Iris pigment epithelial cell (primary cell): ENCODE measurements at regions not wholly inside any gene's neighbourhood (a gene's known extent, or its start where the extent isn't known, plus 50 kb on each side); places are given as distances from the start of the nearest gene placed in this dataset.
"Not testable (repeated sequence)": the region's sequence is repeated elsewhere in the genome, so short reads cannot be mapped to it uniquely, and the experiment has no call there.

Source experiments
- DNase-seq: peaks from one replicate; pipeline ENCODE4 v3.0.0-alpha.2; 2011; ENCODE audit warnings: low read depth

DNA sequence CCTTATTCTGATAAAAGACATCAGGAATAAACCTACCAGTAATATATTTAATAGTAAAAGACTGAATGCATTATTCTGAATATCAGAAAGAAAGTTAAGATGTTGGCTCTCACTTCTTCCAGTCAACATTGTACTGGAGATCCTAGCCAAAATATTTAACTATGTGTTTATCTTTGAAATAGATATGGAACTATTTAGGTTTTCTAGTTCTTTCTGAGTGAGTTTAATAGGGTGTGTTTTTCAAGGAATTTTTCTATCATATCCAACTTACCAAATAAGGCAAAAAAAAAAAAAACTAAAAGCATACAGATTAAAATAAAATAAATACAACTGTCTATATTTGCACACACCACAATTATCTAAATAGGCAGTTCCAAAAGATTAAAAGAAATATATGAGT lies 478.9 kb upstream of the LMO3 start:
- no peak for DNase-seq

DNA sequence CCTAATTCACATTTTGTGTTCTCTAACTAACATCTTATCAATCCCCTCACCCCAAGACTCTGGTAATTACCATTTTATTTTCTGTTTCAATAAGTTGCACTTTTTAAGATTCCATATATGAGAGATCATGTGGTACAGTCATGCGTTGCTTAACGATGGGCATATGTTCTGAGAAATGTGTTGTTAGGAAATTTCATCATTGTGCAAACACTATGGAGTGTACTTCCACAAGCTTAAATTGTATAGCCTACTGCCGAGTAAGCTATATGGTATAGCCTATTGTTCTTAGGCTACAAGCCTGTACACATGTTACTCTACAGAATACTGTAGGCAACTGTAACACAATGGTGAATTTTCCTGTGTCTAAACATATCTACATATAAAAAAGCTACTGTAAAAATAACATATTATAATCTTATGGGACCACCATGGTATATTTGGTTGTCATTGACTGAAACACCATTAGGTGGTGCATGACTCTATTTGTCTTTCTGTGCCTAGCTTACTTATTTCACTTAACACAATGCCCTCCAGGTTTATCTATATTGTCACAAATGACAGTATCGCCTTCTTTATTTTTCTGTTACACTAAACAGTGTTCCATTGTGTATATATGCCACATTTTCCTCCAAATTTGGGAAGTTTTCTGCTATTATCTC lies 473.4 kb upstream of the LMO3 start:
- no peak for DNase-seq

DNA sequence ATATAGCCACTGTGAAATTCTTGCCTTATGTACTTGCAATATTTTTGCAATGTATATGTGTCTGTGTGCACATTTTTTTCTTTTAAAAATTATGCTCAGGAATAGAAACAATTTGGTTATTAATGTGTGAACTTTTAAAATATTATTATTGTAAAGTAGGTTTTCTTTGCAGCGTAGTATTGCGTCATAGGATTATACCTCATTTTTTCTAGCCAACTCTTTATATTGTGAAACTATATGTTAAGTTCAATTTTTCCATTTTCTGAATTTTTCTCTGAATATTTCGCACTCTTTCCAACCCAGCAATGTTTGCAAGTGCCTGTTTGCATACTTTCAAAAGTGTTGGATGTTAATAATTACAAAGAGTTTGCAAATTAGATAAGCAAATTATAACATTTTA lies 471.6 kb upstream of the LMO3 start:
- no peak for DNase-seq

DNA sequence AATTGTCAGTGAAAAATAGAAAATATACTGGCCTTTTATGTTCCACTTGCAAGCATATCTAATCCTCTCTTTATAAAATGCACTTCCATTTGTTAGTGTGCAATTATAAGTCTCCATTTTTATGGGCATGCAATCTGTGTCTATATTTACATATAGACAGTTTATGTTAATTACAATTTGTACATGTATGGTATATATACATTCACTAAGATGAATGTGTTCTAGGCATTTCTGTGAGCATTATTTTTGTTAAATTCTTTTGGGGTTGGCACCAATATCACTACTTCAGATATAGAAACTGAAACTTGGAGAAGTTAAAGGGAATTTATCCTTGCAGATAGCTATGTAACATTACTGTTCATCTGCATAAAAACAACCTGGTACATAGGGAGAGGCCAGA lies 470.8 kb upstream of the LMO3 start:
- no peak for DNase-seq

DNA sequence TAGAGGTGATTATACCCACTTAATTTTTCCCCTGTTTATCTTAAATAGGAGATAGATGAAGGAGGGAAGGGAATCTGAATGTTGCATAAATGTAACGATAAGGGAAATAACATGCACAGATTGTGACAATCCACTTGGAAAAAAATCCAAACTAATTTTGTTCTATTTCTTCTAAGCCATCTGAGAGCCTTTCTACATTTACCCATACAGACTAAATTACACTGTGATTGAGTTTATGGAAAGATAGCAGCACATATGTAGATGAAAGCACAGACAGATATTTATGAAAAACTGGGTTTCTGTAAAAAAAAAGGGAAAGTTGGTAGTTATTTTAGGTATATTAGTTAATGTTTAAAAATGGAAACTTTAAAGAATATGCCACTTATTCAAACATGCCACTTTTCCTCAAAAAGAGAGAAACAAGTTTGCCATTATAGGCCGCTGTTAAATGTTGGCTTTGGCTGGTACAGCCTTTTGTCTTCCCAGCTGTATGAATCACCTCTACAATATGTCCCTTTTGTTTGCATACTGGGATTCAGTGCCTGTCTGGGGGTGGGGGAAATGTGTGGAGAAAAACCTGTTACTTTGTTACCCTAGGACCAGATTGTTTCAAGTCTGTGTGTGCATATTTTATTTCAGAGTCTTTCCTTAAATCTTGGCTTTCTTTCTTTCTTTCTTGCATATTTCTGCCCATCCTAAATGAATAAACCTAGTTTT lies 470.2 kb upstream of the LMO3 start:
- no peak for DNase-seq

DNA sequence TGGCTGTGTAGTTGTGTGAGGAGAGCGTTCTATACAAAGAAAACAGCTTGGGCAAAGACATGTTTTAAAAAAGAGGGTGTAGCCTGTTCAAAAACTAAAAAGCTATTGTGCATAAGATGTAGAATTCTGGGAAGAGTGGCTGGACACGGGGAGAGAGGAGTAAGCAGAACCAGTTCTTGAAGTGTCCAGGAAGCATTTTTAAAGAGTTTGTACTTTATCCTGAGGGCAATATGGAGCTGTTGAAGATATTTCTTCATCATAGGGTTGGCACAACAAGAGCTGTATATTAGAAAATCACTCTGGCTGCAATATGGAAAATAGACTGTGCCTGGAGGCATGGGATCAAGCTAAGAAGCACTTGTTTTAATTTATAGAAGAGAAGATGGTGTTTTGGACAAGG lies 458.9 kb upstream of the LMO3 start:
- DNase-seq, result no peak

DNA sequence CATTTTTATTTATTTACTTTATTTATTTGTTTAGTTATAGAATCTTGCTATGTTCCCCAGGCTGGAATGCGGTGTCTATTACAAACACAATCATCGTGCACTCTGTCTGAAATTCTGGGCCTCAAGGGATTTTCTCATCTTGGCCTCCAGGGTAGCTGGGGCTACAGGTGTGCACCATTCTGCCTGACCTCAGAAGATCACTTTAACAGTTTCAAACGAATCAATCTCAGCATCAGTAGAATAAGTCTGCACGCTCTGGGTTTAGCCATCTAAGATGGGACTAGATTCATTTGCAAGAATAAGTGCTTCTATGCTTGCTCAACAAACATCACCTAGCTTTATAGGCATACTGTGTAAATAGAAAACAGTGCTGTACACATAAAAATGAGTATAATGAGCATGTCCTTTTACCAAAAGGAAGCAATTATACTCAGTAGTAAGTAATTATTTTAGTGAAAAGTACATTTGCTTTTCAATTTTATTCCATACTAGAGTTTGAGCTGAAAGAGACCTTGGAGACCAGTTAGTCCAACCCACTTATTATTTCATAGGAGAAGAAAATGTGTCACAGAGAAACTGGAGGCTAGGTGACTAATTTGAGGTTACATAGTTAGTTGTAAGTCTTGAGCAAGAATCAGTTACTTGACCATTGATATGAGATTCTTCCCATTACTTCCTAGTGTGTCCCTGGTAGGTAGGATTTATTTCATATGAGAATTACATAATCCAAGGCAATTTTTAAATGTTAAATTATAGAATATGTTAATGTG lies 456.5 kb upstream of the LMO3 start:
- DNase-seq, result no peak

DNA sequence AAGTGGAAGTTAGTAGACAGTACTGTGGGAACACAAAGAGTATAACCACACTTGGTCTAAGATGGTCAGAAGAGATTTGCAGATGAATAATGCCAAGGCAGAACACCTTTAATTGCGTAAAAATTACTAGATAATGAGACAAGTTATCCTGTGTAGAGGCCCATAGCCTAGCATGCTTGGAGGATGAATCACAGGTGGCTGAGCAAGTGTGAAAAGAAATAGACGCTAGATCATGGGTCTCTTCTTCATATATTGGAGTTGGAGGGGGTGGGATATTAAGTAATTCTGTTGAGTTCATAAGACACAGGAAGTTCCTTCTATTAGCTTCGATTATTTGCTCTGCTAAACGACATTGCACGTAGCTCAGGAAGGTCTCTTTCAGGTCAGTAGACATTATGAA lies 454.3 kb upstream of the LMO3 start:
- no peak for DNase-seq

DNA sequence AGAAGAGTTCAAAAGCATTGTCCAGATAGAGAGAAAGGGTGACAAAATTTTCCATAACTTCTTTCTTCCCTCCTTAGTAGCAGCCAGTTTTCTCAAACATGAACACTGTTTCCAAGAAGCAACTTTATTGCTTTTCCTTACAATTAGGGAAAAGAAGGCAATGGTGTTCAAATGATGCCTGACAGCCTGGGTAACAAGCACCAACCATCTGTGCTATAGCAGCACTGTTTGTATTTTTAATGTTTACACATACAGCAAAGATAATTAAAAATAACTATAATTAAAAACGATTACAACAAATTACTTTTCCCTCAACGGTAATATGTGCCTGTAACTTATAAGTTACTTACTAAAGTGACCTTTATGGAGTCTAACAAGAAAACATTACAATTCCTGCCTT lies 450.6 kb upstream of the LMO3 start:
- DNase-seq, result no peak

DNA sequence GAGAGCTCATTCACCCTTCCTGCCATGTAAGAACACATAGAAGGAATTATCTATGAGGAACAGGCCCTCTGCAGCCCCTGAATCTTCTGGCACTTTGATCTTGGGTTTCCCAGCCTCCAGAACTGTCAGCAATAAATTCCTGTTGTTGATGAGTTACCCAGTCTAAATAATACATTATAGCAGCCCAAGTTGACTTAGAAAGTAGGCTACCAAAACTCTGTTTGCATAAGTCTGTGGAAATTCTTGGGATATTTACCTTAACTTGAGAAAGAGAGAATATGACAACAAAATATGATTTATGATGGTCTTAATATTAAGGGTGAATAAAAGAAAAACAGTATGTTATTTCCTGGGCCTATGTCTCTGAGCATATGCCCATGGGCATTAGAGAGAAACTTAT lies 433.0 kb upstream of the LMO3 start:
- DNase-seq, result no peak

DNA sequence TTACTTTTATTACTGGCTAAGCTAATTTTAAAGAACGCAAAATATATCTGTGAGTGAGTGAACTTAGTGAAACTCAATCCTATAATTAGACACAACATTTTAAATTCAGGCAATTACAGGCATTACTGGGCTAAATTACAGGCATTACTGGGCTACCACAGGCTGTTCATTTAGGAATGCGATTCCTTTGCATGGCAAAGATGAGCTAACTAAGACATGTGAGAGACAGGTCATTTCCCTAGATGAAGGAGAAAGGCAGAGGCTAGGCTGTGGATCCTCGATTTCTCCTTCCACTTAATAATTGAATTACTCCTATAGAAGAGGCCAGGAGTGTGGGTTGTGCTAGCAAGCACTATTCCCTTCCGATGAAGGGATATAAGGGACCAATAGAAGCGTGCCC lies 429.4 kb upstream of the LMO3 start:
- DNase-seq, result no peak

DNA sequence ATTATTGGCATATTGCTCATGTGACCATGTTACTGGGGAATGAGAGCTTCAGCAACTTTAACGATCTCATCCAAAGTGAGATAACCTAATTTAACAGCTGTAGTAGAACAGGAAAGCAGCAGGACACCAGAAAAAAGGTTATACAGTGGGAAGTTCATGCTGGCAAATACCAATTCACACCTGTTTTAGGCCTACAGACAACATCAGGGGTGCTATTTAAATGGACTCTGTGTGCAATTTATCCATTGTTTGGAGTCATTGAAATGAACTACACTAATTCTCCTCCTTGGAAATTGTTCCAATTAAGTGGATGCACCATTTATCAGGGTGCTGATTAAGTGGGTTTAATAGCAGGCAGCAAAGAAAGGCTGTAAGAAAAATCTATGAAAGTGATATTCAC lies 424.4 kb upstream of the LMO3 start:
- DNase-seq, result no peak

DNA sequence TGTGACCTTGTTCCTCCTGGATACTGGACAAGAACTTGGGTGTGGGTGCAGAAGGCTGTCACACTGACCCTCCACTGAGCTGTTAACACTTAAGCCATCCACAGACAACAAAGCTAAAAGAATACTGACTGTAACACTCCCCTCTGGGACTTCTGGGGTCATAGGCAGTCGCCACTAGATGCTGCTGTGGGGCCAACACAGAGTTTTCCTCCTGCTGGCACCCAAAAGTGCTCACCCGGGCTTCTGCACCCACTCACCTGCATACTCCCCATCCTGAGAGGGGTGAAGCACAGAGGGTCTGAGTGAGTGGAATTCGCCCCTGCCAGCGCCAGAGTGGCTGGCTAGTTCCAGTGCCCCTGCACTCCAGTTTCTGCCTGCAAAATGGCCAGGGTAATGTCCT lies 422.4 kb upstream of the LMO3 start:
- DNase-seq, result no peak

DNA sequence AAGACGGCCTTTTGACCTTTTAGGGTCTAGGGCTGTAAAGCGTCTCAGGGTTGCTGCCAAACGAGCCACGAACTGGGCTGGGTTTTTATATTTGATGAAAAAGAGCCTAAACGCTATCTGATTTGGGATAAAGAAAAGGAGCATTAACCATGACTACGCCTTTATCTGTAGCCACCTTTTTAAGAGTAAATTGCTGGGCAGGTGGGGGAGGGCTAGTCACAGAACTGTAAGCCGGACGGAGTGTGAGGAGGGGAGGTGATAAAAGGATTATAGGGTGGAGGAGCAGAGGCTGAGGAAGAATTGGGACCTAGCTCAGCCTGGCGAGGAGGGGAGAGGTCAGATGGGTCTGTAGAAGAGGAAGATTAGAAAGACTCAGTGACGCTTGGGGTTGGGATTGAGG lies 419.5 kb upstream of the LMO3 start:
- DNase-seq, result not testable (repeated sequence)

DNA sequence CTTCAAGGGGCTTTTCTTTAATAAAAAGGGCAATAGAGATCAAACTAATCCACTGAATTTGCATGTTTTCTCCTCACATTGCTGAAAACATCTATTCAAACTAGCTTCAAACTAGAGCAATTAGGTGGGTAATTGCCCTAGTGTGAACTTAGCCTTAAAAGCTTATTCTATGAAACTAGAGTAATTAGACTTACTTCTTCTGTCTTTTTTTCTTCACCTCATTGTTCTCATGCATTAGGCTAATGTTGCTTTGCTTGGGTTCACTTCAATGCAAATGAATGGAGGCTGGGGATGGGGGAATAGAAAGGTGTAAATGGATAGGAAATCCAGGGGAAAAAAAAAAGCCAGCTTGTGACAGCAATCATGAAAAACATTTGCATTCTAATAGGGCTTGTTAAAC lies 414.8 kb upstream of the LMO3 start:
- no peak for DNase-seq

DNA sequence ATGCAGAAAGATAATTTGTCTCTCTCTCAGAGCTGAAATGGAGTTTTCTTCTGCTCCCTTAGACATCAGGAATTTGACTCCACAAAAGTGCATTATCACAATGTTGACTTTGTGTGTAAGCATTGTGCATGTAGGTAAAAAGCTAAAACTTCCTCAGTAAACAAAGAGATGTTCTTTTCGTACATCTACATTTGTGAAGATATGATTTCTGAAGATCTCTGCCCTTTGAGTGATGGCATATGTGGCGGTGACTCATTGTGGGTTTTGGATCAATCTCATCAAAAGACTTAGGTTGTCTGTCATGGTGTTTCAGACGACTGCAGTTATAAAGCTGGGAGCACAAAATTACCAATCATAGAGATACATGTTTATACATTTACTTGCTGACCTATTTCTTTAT lies 411.4 kb upstream of the LMO3 start:
- DNase-seq, result no peak

DNA sequence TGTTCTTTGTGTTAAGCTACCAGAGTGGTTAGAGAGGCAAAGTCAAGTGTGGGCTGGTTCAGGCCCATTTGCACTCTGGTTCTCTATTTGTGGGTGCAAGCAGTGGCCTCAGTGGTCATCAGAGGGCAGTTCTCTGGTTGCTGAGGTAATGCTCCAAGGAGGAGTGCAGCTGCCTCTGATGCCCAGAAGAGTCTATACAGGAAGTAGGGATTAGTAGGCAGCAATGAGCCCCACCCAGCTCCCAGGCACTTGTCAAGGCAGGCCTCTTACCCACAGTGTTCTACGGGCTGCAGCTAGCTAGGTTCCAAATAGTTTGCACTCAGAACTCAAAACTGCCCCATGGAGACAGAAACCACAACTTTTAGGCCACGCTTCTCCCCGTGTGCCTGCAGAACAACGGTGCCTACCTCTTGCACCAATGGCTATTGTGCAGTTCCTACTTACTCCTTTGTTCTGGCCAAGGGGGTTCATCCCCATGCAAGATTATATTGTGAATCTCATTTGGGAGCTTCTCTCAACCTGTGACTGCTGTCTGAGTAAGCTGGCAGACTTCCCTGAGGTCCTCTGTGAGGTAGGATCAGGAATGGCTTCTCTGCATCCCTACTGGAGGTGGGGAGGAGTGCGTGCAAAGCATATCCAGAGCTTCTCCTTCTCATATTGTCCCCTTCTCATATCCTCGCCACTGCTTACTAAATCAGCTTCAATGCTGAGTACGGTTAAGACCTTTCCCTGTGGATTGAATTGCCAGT lies 410.3 kb upstream of the LMO3 start:
- DNase-seq, result no peak

DNA sequence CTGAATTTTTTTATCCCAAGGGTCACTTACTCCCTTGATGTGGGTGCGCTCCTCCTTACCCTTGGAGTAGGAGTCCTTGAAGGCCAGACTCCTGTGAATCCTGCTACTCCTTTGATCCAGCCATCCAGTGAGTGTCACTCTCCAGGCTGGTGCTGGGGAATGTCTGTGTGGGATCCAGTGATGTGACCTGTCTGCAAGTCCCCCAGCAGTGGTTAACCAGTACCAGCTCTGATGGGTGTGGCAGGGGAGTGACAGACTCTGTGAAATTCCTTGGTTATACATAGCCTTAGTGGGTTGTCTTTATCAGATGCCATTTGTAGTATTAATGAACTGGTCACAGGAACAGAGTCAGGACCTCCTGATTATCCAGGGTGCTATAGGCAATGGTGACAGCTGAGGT lies 409.5 kb upstream of the LMO3 start:
- no peak for DNase-seq

DNA sequence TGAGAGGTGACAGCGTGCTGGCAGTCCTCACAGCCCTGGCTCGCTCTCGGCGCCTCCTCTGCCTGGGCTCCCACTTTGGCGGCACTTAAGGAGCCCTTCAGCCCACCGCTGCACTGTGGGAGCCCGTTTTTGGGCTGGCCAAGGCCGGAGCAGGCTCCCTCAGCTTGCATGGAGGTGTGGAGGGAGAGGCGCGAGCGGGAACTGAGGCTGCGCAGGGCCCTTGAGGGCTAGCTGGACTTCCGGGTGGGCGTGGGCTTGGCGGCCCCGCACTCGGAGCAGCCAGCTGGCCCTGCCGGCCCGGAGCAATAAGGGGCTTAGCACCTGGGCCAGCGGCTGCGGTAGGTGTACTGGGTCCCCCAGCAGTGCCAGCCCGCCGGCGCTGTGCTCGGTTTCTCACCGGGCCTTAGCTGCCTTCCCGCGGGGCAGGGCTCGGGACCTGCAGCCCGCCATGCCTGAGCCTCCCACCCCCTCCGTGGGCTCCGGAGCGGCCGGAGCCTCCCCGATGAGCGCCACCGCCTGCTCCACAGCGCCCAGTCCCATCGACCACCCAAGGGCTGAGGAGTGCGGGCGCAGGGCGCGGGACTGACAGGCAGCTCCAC lies 401.6 kb upstream of the LMO3 start:
- not testable (repeated sequence) for DNase-seq

DNA sequence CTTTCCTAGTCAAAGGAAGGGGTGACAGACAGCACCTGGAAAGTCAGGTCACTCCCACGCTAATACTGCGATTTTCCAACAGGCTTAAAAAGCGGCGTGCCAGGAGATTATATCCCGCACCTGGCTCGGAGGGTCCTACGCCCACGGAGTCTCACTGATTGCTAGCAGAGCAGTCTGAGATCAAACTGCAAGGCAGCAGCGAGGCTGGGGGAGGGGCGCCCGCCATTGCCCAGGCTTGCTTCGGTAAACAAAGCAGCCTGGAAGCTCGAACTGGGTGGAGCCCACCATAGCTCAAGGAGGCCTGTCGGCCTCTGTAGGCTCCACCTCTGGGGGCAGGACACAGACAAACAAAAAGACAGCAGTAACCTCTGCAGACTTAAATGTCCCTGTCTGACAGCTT lies 392.6 kb upstream of the LMO3 start:
- DNase-seq, result not testable (repeated sequence)

DNA sequence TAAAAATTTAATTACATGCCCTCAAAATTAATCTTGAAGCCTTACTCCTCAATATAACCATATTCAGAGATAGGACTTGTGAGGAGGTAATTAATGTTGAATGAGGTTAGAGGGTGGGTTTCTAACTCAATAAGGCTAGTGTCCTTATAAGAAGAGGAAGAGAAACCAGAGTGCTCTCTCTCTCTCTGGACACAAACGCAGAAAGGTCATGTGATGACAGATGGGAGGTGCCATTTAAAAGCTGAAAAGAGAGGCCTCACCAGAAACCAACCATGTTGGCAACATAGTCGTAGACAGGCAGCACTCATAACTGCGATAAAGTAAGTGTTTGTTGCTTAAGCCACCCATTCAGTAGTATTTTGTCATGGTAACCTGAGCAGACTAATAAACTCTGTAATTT lies 378.5 kb upstream of the LMO3 start:
- no peak for DNase-seq
